ENCODE measurements at regions not wholly inside any gene's neighbourhood (a gene's known extent, or its start where the extent isn't known, plus 50 kb on each side); places are given as distances from the start of the nearest gene placed in this dataset.

DNA sequence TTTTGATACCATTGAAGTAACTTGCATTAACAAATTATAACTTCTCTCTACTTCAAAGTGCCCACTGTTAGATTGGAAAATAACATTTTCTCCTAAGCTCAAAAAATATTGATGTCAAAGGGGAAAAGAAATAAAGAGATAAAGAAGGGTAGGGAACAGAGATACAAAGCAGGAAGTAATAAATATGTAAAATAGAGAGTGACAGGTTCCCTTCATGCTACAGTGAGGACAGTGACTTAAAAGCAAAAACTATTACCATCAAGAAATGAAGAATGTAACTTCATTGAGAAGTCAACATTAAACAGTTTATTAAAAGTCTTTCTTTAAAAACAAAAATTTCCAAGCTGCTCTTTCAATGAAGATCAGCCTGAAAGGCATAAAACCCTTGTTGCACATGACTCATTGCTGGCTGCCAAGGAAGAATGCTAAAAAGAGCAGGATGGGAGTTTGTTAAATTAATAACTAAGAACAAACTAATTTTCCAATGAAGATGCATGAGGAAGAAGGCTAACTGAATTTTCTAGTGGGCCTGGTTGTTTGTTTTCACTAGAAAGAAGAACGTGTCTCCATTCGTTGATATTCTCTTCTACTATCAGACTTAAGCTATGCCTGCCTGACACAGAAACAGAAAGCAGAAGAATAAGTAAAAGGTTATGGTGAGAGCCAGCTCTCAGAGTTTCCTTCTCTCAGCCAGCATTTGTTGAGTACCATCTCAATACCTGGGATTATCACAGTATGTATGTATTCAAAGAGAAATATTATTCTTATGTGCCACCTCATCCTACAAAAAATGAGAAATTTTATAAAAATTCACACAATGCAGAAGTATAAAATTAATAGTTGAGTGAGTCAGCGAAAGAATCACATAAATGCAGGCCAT is 197.8 kb upstream of the NREP start:
- no peak for DNase-seq (ENCODE audit: extremely low read depth in 1 of 11, low read depth in 9 of 11, low spot score in 4 of 11)

DNA sequence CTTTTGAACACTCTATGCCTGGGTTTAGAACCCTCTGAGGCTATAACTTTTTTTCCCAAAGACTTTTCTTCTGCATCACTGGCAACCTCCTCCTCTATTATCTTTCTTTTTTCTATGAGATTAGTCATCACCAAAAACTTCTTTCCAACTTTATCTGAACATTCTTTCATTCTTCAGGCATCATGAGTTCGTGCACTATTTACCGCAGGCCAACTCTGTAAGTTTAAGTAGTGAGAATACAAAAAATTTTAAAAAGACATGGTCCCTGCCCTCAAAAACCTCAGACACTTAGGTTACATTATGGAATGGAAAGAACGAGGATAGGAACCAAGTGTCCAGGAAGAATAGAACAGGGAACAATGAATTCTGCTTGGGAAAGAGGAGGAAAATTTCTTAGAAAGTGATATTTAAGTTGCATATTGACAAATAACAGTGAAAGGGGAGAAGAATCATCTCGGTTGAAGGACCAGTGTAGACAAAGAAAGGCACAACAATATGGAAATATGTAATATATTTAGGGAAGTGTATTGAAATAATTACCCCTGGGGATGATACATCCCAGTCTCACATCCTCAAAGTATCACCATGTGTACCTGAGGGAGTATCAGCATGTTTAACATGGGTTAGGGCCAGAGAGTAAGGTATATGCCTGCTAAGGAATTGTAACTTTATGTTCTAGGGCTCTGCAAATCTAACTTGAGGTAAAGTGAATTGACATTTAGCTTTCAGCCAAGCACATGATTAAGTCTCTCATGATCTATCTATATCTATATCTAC is 196.5 kb upstream of the NREP start:
- DNase-seq (ENCODE audit: extremely low read depth in 1 of 11, low read depth in 9 of 11, low spot score in 4 of 11), result no peak

DNA sequence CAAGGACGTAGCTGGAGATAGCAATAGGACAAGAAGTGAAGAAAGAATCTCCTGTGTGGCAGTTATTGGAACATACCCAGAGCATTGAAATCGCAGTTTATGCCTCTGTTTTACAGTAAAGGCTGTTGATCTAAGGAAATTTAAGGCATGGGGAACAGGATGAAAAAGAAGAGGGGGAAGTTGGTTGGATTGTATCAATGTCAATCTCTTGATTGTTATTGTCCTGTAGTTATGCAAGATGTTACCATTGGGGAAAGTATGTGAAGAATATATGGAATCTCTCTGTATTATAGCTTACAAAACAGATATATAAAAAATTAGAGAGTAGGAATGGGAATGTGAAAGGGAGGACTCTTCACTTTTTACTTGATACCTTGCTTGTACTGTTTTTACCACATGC is 195.6 kb upstream of the NREP start:
- no peak for DNase-seq (ENCODE audit: extremely low read depth in 1 of 11, low read depth in 9 of 11, low spot score in 4 of 11)

DNA sequence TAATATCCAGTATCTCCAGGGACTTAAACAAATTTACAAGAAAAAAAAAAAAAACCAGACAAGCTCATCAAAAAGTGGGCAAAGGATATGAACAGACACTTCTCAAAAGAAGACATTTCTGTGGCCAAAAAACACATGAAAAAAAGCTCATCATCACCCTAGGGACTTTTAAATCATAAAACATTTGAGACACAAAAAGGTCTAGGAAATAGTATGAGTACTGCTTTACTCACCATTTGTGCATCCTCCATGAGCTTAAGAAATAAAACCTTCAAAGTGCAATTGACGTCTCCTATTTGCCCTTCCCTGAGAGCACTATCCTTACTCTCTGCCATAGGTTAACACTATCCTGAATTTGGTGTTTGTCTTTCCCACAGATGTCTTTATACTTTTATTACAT is 193.7 kb upstream of the NREP start:
- DNase-seq (ENCODE audit: extremely low read depth in 1 of 11, low read depth in 9 of 11, low spot score in 4 of 11), result no peak

DNA sequence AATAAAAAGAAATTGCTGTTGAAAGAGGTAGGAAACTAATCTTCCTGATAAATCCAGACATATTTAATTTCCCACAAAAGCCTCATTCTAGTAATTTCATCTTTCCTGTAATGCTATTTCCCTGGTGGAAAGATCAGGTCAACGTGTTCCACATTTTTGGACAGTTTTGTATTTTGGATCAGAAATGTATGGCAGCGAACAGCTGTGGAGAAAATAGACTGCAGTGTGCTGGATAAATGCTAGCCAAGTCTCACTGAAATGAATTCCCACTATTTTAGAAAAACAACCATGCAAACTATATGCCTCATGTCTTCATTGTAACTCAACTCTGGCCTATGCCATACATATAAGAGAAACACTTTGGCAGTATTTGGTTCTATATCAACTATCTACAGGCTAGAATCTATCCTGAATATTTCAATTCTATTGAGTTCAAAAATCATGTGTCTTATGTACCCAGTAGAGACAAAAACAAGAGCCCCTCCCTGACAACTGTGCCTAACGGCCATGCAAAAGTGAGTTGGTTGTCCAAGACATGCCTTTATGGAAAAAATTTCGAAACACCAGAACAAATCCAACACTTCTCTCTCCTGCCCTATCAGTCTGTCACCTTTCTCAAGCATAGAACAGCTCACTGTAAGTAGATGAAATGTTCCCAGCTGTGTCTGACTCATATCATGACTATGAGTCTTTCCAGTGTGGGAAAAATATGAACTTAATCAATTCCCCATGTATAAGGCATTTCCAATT is 191.3 kb upstream of the NREP start:
- no peak for DNase-seq (ENCODE audit: extremely low read depth in 1 of 11, low read depth in 9 of 11, low spot score in 4 of 11)

DNA sequence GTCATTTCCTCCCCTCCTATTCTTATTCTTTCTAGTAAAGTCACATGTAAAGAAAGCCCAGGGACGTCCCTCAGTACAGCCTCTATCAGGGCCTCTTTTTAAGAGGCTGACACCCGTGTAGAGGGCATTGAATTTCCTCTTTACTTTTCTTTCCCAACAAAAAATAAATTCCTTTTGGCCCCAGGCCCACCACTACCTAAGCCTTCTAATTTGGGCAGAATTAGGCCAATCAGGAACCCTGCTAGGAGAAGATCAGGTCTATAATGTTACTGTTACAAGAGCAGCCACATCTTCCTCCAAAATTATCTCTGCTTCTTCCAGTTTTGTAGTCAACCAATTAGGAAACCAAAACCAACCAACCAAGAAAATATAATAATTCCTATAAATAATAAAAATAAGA is 189.6 kb upstream of the NREP start:
- DNase-seq (ENCODE audit: extremely low read depth in 1 of 11, low read depth in 9 of 11, low spot score in 4 of 11), result no peak

DNA sequence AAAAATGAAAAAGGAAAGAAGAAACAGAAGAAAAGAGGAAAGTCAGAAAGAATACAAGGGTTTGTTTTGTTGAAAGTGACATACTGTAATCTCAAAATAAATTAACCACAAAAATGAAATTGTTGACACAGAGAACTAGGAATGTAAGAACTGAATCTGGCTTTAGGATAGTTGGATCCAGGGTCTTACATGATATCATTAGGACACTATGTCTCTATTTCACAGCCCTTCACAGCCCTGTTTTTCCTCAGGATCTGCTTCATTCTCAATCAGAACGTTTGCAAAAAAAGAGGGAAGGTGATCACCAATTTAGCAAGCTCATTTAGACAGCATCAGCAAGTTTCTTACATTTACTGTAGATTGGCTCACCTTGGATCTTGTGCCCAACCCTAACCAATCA is 188.5 kb upstream of the NREP start:
- DNase-seq (ENCODE audit: extremely low read depth in 1 of 11, low read depth in 9 of 11, low spot score in 4 of 11), result no peak

DNA sequence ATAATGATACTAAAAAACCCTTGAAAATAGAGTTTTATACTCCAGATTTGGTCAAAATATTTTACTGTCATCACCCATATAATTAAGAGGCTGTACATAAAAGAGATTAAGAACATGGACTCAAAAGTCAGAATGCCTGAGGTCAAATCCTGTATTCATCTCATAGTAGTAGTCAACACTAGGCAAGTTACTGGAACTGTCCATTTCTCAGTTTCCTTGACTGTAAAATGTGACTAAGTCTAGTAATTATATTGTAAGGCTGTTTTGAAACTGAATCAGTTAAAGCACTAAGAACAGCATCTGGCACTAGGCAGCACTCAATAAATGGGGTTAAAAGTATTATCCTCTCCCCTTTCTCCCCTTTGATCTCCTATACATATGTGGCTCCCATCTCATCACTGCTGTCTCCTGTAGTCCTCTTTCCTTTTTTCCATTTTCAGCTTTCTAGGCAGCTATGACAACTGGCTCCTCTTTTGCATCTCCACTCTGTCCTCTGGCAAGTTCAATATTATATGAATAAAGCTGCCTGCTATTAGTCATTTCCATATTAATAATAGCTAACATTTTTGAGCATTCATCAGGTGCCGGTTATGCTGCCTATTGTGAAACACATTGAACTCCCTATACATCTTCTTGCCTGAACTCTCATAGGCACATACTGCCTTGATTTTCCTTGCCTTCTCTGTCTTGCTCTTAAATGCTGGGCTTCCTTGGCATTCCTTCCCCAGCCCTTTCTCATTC is 185.8 kb upstream of the NREP start:
- DNase-seq (ENCODE audit: extremely low read depth in 1 of 11, low read depth in 9 of 11, low spot score in 4 of 11), result no peak

DNA sequence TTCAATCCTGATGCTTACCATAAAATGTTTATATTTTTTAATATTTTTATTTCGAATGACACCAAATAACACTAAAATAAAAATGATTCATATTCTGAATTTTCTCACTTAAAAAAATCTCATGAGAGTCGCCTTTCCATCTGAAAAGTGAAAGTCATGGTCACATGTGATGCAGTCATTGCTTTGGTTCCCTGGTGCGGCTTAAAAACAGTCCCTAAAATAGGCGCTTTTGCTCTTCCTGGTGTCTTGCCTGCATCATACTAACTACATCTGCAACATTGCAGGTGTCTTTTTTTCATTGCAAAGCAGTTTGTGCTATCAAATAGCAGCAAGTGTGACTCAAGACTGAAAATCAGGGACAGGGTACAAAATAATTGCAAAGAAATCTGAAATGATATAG is 185.2 kb upstream of the NREP start:
- DNase-seq (ENCODE audit: extremely low read depth in 1 of 11, low read depth in 9 of 11, low spot score in 4 of 11), result no peak

DNA sequence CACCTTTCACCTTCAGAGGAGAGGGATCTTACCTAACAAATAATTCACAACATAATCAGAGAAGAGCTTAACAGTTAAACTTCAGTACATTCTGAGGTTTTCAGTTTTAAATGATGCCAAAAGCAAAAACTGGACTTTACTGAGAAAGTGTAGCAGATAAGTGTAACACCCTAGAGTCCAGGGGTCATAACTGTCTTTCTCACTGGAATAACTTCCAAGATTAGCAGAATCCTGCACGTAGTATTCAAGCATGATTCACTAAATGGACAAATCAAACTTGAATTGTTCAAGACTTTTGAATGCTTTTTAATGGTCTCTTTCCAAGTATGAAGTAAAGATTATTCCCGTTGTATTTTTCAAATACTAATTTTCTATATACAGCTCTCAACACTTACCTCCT is 180.1 kb upstream of the NREP start:
- no peak for DNase-seq (ENCODE audit: extremely low read depth in 1 of 11, low read depth in 9 of 11, low spot score in 4 of 11)

DNA sequence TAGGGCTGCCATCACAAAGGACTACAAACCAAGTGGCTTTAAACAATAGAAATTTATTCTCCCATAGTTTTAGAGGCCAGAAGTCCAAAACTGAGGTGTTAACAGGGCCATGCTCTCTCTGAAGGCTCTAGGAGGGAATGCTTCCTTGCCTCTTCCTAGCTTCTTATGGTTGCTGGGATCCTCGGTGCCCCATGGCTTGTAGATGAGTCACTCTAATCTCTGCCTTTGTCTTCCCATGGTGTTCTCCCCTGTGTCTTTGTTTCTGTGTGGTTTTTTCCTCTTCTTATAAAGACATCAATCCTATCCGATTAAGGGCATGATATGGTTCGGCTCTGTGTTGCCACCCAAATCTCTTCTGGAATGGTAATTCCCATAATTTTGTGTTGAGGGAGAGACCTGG is 178.8 kb upstream of the NREP start:
- no peak for DNase-seq (ENCODE audit: extremely low read depth in 1 of 11, low read depth in 9 of 11, low spot score in 4 of 11)

DNA sequence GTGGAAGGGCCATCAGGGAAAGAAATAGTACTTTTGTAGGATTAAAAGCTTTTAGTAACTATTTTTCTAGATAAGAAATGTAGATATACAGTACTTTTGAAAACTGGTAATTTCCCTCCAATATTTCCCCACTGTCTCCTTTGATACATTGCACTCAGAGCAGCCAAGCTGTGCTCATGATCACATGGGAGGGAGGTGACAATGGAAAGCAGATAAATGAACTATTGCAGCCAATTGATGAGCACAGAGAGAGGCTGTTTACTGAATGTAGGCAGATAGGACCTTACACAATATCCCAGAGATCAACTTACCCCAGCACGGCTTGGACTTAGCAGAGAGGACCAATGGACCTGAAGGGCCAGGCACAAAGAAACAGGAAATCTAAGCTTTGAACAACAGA is 178.0 kb upstream of the NREP start:
- no peak for DNase-seq (ENCODE audit: extremely low read depth in 1 of 11, low read depth in 9 of 11, low spot score in 4 of 11)

DNA sequence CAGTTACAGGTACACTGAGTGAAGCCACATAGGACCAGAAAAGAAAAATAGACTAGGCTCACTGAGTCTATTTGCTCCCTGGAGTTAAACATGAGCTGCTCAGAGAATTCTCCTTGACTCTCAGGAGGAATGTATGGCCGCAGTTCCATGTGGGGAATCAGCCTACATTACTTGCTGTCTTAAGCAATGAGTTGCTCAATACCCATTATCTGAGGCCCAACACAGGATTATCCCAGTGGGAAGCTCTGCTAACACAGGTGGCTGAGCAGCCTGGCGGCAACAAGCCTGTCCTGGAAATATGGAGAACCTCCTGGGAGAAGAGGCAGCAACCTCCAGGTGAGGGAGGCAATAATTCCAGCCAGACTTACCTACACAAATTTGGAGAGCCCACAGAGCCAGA is 177.5 kb upstream of the NREP start:
- no peak for DNase-seq (ENCODE audit: extremely low read depth in 1 of 11, low read depth in 9 of 11, low spot score in 4 of 11)

DNA sequence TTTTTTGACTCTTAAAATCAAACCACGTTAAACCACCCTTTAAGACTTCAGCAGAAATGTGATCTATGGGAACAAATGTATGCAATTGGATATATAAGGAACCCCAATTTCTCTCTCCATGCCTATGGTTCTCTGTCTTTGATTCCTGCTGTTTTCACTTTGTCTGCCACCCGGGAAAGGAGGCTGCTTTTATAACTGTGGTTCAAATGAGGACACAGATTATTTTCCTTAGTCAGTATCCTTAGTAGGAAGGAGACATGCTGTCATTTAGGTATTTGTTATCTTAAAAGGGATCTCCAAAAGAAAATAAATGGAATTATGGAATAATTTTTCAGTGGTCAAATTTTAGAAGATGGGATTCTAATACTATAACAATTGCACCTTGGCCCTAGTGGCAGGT is 176.1 kb upstream of the NREP start:
- DNase-seq (ENCODE audit: extremely low read depth in 1 of 11, low read depth in 9 of 11, low spot score in 4 of 11), result no peak

DNA sequence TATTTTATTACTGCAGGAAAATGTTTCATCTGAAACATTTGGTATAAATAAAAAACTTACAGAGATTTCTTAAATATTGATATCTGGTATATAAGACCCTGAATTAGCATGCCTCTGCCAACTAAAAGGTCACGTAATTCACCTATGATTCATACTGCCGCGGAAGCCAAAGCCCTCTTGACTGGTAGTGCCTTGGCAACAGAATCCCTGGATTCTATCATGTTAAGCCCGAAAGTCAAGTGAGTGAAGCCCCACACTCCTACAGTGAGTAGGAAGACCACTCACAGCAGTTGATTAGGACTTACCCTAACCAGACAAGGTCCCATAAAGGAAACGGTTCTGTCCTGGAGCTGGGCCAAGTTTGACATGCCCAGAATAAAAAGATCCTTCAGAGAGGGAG is 175.6 kb upstream of the NREP start:
- DNase-seq (ENCODE audit: extremely low read depth in 1 of 11, low read depth in 9 of 11, low spot score in 4 of 11), result no peak

DNA sequence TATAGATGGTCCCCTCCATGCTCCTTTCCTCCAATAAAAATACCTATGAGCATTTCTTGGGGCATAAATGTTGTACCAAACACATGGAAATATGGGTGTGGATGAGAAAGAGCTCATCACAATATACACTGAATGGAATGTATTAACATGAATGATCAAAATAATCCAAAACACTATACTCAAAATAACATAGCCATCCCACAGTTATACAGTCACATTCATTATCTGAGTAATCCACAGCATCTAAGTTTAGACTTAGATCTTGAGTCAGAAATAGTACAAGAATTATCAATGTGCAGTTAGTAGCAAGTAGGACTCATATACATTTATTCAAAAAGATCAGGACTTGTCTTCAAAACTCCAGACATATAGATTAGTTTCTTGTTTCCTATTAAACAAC is 175.2 kb upstream of the NREP start:
- no peak for DNase-seq (ENCODE audit: extremely low read depth in 1 of 11, low read depth in 9 of 11, low spot score in 4 of 11)

DNA sequence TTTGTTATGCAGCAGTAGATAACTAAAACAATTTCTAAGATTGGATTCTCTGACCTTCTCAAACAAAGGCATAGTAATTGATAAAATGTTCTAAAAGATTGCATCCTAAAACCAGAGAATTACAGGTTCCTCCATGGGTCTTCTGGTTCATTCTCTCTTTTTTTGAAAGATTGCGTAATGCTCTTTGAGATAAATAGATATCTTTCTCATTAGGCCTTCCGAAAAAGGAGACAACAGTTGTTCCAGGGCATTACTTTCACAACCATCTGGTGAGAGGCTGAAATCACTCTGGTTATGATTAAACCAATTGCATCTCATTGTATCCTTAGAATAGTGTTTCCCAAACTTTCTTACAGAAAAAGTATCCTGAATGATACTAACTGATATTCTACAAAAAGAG is 174.7 kb upstream of the NREP start:
- no peak for DNase-seq (ENCODE audit: extremely low read depth in 1 of 11, low read depth in 9 of 11, low spot score in 4 of 11)

DNA sequence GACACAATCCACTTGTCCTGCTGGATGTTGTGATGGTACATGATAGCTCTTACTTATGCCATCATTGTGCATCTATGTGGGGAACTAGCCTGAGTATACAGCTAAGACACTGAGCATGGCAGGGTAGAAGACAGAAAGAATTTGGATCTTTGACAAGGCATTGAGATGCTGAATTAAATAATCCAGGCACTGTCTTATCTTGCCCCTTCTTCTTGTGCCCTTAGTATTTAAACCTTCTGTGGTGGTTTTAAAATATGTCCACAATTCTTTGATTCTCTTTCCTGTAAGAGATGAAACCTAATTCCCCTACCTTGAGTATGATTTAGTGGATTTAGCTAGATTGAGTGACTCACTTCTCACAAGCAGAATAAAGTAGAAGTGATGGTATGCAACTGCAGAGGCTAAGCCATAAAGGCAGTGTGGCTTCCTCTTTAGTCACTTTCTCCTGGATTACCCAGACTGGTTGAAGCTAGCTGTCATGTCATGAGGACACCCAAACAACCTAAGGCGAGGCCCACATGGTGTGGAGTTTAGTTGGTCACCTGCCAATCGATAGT is 174.0 kb upstream of the NREP start:
- no peak for DNase-seq (ENCODE audit: extremely low read depth in 1 of 11, low read depth in 9 of 11, low spot score in 4 of 11)

DNA sequence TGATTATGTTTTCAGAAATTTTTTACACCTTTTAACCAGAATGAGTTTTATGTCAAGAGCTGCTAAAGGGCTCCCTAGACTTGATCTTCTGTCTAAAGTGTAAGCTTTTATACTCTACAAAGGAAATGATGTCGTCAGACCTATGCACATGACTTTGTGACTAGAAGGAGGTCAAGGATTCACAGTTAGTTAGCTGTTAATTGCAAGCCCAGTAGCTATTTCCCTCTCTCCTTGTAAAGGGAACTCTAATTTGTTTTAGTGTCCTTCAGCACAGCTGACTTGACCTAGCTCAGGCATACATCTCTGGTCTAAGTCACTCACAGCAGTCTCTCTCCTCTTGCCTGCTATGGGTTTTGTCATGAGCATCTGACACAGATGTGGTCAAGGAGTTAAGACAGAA is 173.5 kb upstream of the NREP start:
- DNase-seq (ENCODE audit: extremely low read depth in 1 of 11, low read depth in 9 of 11, low spot score in 4 of 11), result no peak
